PC-3 (cell line): ENCODE measurements at regions not wholly inside any gene's neighbourhood (a gene's known extent, or its start where the extent isn't known, plus 50 kb on each side); places are given as distances from the start of the nearest gene placed in this dataset.

Source experiments
- EZH2 ChIP-seq: fragments of 300-600 bp; sonication (generic); IDR thresholded peaks from one replicate; pipeline ENCODE4 v1.6.1; 2017; ENCODE audit warnings: antibody characterized with exemption, mild to moderate bottlenecking, low read length; ENCODE audit not compliant: unreplicated experiment
- EZH2phosphoT487 ChIP-seq: fragments of 300-600 bp; sonication (generic); IDR thresholded peaks from 2 replicates; pipeline ENCODE4 v1.6.1; 2018; ENCODE audit warnings: mild to moderate bottlenecking, antibody characterized with exemption, low read length, borderline replicate concordance
- TF ChIP-seq, protein P1 (sequence below): fragments of 300-600 bp; sonication (generic); conservative IDR thresholded peaks from 2 replicates; pipeline ENCODE4 v1.5.1; 2017; ENCODE audit warnings: antibody characterized with exemption, low read depth, mild to moderate bottlenecking, low read length

DNA sequence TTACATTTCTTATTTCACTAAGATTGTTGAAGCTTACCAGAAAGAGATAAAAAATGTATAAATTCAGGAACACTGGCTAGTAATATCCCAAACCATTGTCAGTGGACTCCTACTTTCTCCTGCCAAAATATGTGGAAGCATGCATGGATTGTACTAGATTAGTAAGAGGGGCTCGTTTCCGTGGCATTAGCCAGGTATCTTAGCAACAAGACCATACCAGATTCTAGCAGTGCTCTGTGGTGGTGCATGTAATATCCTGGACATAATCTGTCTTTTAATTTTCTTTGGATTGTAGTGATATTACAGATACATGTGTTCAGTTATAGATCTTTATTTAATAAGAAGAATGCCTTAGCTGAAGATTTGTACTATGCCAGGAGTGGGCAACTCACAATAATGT lies 371.9 kb upstream of the PITX2 start:
- TF ChIP-seq, protein P1, sequence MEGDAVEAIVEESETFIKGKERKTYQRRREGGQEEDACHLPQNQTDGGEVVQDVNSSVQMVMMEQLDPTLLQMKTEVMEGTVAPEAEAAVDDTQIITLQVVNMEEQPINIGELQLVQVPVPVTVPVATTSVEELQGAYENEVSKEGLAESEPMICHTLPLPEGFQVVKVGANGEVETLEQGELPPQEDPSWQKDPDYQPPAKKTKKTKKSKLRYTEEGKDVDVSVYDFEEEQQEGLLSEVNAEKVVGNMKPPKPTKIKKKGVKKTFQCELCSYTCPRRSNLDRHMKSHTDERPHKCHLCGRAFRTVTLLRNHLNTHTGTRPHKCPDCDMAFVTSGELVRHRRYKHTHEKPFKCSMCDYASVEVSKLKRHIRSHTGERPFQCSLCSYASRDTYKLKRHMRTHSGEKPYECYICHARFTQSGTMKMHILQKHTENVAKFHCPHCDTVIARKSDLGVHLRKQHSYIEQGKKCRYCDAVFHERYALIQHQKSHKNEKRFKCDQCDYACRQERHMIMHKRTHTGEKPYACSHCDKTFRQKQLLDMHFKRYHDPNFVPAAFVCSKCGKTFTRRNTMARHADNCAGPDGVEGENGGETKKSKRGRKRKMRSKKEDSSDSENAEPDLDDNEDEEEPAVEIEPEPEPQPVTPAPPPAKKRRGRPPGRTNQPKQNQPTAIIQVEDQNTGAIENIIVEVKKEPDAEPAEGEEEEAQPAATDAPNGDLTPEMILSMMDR: no peak
- no peak for TF ChIP-seq EZH2
- no peak for TF ChIP-seq EZH2phosphoT487
